GM12864 (cell line): ENCODE measurements at regions not wholly inside any gene's neighbourhood (a gene's known extent, or its start where the extent isn't known, plus 50 kb on each side); places are given as distances from the start of the nearest gene placed in this dataset.

Experiments used
- DNase-seq: peaks from one replicate; pipeline ENCODE4 v3.0.0-alpha.2; 2011; ENCODE audit warnings: low read depth
- H3K4me3 ChIP-seq: 2 replicates; pipeline ENCODE4 v1.5.1; 2011; ENCODE audit warnings: mild to moderate bottlenecking, low read depth, low read length, control low read depth
- TF ChIP-seq, protein P1 (sequence below): IDR thresholded peaks from 2 replicates; pipeline ENCODE4 v1.5.1; 2011; ENCODE audit warnings: low read depth, mild to moderate bottlenecking, moderate library complexity, low read length, control low read depth, inconsistent platforms; ENCODE audit errors: missing control alignments

DNA sequence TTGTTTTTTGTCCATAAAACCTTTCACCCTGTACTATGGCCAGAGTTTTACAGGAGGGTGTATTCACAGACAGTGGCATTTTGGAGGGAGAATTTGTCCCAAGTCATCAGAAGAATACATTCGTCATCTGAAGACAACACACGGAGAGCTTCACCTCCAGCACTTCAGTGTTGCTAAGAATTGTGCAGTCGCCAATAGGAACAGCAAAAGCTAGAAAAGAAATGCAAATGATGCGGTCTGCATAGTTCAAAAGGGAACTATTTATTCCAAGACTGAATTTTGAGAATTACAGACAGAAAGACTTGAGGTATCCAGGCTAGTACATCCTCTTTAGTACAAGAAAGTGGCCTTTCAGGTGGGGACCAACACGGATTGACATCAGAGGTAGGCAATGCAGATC lies 399.2 kb upstream of the KIF2A start:
- no peak overlapping the region for H3K4me3 ChIP-seq
- TF ChIP-seq, protein P1, sequence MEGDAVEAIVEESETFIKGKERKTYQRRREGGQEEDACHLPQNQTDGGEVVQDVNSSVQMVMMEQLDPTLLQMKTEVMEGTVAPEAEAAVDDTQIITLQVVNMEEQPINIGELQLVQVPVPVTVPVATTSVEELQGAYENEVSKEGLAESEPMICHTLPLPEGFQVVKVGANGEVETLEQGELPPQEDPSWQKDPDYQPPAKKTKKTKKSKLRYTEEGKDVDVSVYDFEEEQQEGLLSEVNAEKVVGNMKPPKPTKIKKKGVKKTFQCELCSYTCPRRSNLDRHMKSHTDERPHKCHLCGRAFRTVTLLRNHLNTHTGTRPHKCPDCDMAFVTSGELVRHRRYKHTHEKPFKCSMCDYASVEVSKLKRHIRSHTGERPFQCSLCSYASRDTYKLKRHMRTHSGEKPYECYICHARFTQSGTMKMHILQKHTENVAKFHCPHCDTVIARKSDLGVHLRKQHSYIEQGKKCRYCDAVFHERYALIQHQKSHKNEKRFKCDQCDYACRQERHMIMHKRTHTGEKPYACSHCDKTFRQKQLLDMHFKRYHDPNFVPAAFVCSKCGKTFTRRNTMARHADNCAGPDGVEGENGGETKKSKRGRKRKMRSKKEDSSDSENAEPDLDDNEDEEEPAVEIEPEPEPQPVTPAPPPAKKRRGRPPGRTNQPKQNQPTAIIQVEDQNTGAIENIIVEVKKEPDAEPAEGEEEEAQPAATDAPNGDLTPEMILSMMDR = no peak
- no peak for DNase-seq

DNA sequence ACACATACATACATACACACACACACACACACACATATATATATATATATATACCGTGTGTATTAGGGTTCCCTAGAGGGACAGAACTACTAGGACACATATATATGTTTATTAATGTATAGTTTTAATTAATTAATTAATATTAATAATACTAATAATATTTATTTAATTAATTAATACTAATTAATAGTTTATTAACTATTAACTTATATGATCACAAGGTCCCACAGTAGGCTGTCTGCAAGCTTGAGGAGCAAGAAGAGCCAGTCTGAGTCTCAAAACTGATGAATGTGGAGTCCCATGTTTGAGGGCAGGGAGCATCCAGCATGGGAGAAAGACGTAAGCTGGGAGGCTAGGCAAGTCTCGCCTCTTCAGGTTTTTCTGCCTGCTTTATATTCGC lies 398.0 kb upstream of the KIF2A start:
- H3K4me3 ChIP-seq = no peak overlapping the region
- TF ChIP-seq, protein P1 = no peak
- no peak for DNase-seq

DNA sequence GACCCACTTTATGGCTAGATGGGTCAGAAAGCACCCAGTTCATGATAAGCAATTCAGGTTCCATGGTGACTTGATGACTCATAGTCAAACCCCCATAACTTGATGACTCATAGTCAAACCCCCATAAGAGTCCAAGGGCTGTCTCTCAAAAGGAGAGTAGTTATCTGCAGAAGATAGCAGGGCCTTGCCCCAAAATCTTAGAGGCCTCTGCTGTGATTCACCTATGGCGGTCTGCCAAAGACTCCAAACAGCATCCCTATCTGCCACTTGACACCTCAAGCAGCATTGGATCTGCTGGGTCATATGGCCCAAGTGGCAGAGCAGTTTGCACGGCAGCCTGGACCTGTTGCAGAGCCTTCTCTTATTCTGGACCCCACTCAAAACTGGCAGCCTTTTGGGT lies 395.2 kb upstream of the KIF2A start:
- TF ChIP-seq, protein P1 = no peak
- DNase-seq = no peak
- no peak overlapping the region for H3K4me3 ChIP-seq

DNA sequence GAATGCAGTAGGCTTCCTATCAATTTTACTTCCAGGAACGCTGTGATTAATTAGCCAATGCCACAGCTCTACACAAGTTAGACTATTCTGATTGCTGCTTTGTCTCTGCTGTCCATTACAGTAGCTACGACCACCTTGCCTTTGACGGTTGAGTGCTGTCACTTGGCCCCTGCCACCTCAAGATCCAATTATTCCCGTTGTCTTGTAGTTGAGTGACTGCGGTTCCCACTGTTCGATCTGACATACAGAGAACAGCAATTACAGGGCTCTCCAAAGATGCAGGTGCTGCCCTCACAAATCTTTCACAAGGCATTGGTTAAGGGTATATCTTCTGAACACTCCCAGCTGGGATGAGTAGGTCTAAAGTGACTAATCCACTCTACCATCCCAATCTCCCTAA lies 393.4 kb upstream of the KIF2A start:
- TF ChIP-seq, protein P1 = no peak
- no peak overlapping the region for H3K4me3 ChIP-seq
- no peak for DNase-seq

DNA sequence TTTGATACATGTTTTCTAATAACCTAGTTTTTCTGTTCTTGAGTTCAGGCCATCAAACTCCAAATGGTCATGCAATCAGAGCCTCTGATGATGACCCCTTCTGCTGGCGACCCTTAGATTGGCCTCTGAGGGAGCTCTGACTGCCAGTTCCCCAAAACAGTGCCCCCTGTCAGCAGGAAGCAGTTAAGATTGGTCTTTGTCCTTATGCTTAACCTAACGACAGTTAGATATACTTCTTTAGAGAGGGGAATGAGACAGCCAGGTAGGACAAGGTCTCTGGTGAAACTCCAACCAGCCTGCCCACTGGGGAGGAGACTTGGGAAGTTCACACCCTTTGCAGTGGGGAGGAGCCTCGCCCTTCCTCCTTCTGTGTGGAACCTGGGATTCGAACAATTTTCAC lies 390.4 kb upstream of the KIF2A start:
- TF ChIP-seq, protein P1 = peak; percentile 8
- H3K4me3 ChIP-seq = no peak overlapping the region
- DNase-seq = no peak

DNA sequence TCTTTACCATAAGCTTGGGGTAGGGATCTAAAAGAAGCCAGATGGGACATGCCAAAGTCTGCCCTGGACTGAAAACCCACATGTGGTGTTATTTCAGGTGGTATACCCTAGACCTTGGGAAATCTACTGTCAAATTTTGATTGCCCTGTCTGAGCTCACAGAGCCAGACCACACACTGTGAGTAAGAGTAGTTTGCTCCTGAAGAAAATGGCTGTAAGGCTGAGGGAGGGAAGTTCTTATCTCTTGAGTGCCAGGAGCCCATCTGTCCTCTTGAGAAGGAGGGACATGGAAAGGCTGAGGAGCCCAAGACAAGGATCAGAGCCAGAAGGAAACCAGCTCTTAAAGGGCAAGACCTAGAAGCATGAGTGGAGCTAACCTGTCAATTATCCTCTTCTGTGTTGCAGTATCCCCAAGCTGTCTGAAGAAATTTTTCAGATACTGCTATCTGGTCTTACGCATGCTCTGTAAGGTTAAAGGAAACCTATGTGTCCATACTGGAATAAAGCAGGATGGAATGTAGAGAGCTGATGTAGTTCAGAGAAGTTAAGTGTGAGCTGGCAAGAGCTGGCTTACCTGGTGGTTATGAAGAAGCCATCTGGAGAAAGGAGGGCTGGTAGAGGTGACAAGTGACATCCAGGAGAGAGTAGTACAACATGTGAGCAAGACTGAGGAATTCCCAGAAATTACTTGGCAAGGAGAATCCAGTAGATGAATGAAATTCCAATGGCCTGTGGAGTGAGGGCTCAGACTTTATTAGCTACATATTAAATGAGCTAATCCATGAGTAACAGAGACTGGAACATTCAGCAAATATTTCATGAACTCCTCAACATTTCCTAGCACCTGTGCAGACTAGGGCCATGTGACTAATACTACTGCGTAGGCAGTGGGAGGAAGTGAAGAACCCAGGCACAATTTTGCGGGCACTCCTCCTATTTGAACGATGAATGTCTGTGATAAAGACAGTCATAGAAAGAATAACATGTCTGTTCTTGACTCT lies 389.1 kb upstream of the KIF2A start:
- no peak overlapping the region for H3K4me3 ChIP-seq
- DNase-seq = no peak
- TF ChIP-seq, protein P1 = no peak

DNA sequence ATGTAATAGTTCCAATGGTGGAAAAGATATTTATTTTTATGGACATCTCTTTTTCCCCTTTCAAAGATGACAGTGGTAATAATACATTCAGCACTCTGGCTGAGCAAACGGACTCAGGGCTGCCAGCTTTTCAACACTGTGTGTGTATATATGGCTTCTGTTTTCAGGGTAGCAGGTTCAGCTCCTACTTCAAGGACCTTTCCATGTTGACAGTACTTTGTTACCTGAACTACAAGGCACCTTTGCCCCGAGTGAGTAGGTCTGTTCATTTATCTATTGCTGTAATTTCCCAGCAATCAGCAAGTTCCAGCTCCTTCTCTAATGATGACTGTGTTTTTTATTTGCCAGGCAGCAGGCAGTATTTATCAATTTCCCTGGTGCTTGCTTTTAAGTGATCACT lies 387.4 kb upstream of the KIF2A start:
- no peak for DNase-seq
- H3K4me3 ChIP-seq = no peak overlapping the region
- TF ChIP-seq, protein P1 = no peak
